ENCODE measurements at regions not wholly inside any gene's neighbourhood (a gene's known extent, or its start where the extent isn't known, plus 50 kb on each side); places are given as distances from the start of the nearest gene placed in this dataset.

GRCh38 chr2:65730186-65730585, 297.8 kb upstream of the SPRED2 start:
- H3K23me2 ChIP-seq (ENCODE audit: low read depth, low read length): no peaks in the 10 kb centered on the region
- H3K27ac ChIP-seq (ENCODE audit: low read depth, low read length): no peak overlapping the region
- H2BK15ac ChIP-seq (ENCODE audit: low read length): no peak overlapping the region
- no peak overlapping the region for H3K56ac ChIP-seq (replicated peaks; ENCODE audit: insufficient read length, low read depth, low read length)
- no peak overlapping the region for H2BK5ac ChIP-seq (ENCODE audit: low read depth, low read length)
- no peak overlapping the region for H3K18ac ChIP-seq (ENCODE audit: extremely low read depth, low read length)
- ChIA-PET POLR2A (ENCODE audit: partially characterized antibody) (interaction anchor here (0.5 to 0.6 kb wide), 2 partner anchors 227 to 1182 kb away, joined by 4 read pairs; no protein-coding TSS in a partner anchor), CTCF (ENCODE audit: partially characterized antibody) (interaction anchor here (0.8 to 2.2 kb wide), 4 partner anchors 8 to 90 kb away, joined by 3 to 9 read pairs (median 4); no protein-coding TSS in a partner anchor)
- H3K4me3 ChIP-seq (ENCODE audit: extremely low read depth in 1 of 4, insufficient read depth in 2 of 4, low read depth in 3 of 4, low read length in 4 of 4): no peak overlapping the region
- H3K9me3 ChIP-seq (ENCODE audit: insufficient read depth in 2 of 2, low read depth in 1 of 2, low read length in 1 of 2): peaks cover 0 to 7% of the 10 kb centered on the region in 2 experiments; a peak in 2 of 4 replicates
- no peak overlapping the region for H2BK12ac ChIP-seq (ENCODE audit: low read depth, low read length)
- H4K91ac ChIP-seq (replicated peaks; ENCODE audit: insufficient read length, low read length): no peak overlapping the region
- no peak overlapping the region for H3K14ac ChIP-seq (ENCODE audit: insufficient read length)
- WGBS, 2 experiments (ENCODE audit: extremely low coverage in 1 of 2, insufficient coverage in 1 of 2, insufficient read length in 1 of 2, insufficient replicate concordance in 2 of 2, low coverage in 1 of 2, low lambda C conversion rate in 2 of 2, missing lambda C conversion rate in 1 of 2): 58% methylated on average over 3 of the region's 3 CpGs; no CpG with 5 or more reads in 1 of the 2 experiments
- H2AK5ac ChIP-seq (ENCODE audit: low read depth, low read length): no peak overlapping the region
- peaks cover 0 to 4% (median 2%) of the 10 kb centered on the region in 4 experiments; a peak in 2 of 7 replicates for H3K4me1 ChIP-seq (replicated peaks in 1 of 4; ENCODE audit: control insufficient read depth in 3 of 4, insufficient read depth in 4 of 4, low read length in 3 of 4)
- FAIRE-seq (no peak), DNase-seq (ENCODE audit: low read depth in 1 of 2, low spot score in 2 of 2) (no peak)
- no peak overlapping the region for H4K8ac ChIP-seq (ENCODE audit: extremely low read depth, insufficient read depth, low read length)
- no peaks in the 10 kb centered on the region for H4K20me1 ChIP-seq (replicated peaks in 1 of 2; ENCODE audit: control insufficient read depth in 1 of 2, insufficient read depth in 2 of 2, low read length in 2 of 2)
- H2BK120ac ChIP-seq (replicated peaks; ENCODE audit: low read depth, low read length): no peak overlapping the region
- no peak overlapping the region for H3K9ac ChIP-seq (replicated peaks in 1 of 4; ENCODE audit: extremely low read depth in 1 of 4, low read depth in 3 of 4, low read length in 3 of 4)
- H3K36me3 ChIP-seq (ENCODE audit: control insufficient read depth in 2 of 4, insufficient read depth in 4 of 4, low read length in 3 of 4): no peaks in the 10 kb centered on the region
- no peak overlapping the region for H3K4ac ChIP-seq (replicated peaks; ENCODE audit: insufficient read length, low read depth, low read length)
- H3K27me3 ChIP-seq (replicated peaks in 1 of 4; ENCODE audit: control insufficient read depth in 3 of 4, extremely low read depth in 1 of 4, insufficient read depth in 3 of 4, low read length in 3 of 4): no peaks in the 10 kb centered on the region
- H3K4me2 ChIP-seq (ENCODE audit: insufficient read depth in 1 of 2, low read depth in 2 of 2, low read length in 2 of 2): no peak overlapping the region
- H3K23ac ChIP-seq (ENCODE audit: insufficient read length): no peak overlapping the region
- no peaks in the 10 kb centered on the region for H3K79me2 ChIP-seq (ENCODE audit: control insufficient read depth in 1 of 2, insufficient read depth in 2 of 2, low read length in 2 of 2)
- H3K79me1 ChIP-seq (ENCODE audit: low read depth, low read length): no peaks in the 10 kb centered on the region
- no peak overlapping the region for H2BK20ac ChIP-seq (ENCODE audit: low read length)
- H2AFZ ChIP-seq (ENCODE audit: low read length): no peak overlapping the region
- no peak overlapping the region for H4K5ac ChIP-seq (ENCODE audit: insufficient read length, low read depth, low read length)
- no peak for TF ChIP-seq EZH2 (IDR thresholded peaks at IDR 0.05; ENCODE audit: low read depth, low read length, severe bottlenecking)
- no peak for TF ChIP-seq CHD1 (IDR thresholded peaks at IDR 0.05; ENCODE audit: low read depth, low read length)
- TF ChIP-seq SP4 (IDR thresholded peaks at IDR 0.05; ENCODE audit: low read length): no peak
- no peak for TF ChIP-seq MAX (IDR thresholded peaks at IDR 0.05)
- no peak for TF ChIP-seq SP2 (IDR thresholded peaks at IDR 0.05; ENCODE audit: low read length)
- no peak for TF ChIP-seq KDM1A (IDR thresholded peaks at IDR 0.05; ENCODE audit: borderline replicate concordance, low read length)
- no peak for TF ChIP-seq TEAD4 (IDR thresholded peaks at IDR 0.05; ENCODE audit: low read depth, low read length)
- TF ChIP-seq TAF1 (IDR thresholded peaks at IDR 0.05; ENCODE audit: low read depth, low read length): no peak
- no peak for TF ChIP-seq FOSL1 (IDR thresholded peaks at IDR 0.05; ENCODE audit: insufficient read depth, low read depth, low read length)
